NCI-H2196 treated with DMSO at 0.1 percent for 48 hours (cell line): ENCODE measurements at regions not wholly inside any gene's neighbourhood (a gene's known extent, or its start where the extent isn't known, plus 50 kb on each side); places are given as distances from the start of the nearest gene placed in this dataset.

ENCODE experiments used
- DNase-seq: peaks from one replicate; lab custom pipeline; 2025; ENCODE audit not compliant: unreplicated experiment; lab: John Stamatoyannopoulos, UW

GRCh38 chr6:140061110-140062042, 686.9 kb upstream of the CITED2 start:
- no peak for DNase-seq

DNA sequence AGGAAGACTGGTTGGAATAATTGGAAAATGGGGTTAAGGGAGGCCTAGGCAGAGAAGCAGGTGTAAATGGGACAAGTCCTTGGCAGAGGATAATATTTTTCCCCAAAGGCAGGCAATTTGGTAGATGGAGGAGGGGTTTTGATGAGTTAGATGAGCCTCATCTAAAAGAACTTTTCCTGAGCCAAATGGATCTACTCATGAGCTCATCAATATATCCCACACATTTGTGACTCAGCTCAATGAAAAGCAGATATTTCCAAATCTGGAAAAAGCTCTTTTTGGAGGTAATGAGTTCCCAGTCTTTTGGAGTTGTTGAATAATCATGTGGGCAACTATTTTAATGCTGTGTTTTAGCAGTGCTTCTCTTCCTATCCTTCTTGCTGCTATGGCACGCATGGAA, 685.5 kb upstream of the CITED2 start:
- no peak for DNase-seq

- no peak for DNase-seq
Observed at GRCh38 chr6:140058863-140059262, 684.4 kb upstream of the CITED2 start.

- DNase-seq: no peak
Observed at GRCh38 chr6:140052736-140053729, 678.6 kb upstream of the CITED2 start.

GRCh38 chr6:140051521-140052512, 677.4 kb upstream of the CITED2 start:
- DNase-seq: no peak

- DNase-seq: no peak
Observed at GRCh38 chr6:140050101-140050995, 675.9 kb upstream of the CITED2 start.

DNA sequence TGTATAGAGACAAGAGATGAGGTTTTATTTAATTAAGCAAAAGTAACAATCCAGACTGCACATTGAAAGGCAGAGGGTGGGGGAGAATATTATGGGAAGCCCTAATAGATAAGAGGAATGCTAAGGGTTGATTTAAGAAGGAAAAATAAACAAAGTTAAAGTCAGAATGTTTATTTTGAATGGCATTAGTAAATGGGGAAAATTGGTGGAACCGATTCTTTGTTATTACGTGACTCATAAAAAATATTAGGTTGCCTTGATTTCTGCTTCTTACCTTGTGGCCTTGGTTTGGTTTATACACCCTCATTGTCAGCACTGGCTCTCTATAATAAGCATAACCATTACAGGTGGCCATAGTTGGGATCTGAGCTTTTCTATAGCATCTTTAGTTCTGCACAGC, 674.8 kb upstream of the CITED2 start:
- DNase-seq: no peak

GRCh38 chr6:140048202-140048790, 673.8 kb upstream of the CITED2 start:
- DNase-seq: no peak

GRCh38 chr6:140047321-140047720, 672.9 kb upstream of the CITED2 start:
- DNase-seq: no peak

DNA sequence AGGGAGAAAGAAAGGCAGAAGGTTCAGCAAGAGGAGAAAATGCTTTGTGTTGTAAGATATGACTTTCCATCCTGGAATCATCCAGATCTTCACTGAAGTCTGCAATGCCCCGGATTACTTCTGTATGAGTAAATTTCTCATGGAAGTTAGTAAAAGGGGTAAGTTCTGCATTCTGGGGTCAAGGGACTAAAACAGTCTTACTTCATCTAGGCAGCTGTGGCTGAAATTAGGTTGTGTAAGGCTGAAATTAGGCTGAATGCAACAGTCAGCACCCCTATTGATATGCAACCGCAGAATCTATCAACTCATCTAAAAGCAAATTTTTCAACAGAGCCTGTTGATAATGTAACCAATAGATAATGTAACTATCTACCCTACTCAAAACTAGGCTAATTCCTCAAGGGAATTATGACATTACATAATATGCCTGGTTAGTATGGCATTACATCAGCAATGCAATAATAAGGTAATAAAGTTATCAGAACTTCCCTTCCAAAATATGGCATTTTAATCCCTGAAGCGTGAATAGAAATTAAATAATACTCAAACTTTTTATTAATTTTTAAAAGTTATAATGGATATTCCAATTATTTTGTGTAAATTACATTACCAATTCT, 671.7 kb upstream of the CITED2 start:
- DNase-seq: no peak

DNA sequence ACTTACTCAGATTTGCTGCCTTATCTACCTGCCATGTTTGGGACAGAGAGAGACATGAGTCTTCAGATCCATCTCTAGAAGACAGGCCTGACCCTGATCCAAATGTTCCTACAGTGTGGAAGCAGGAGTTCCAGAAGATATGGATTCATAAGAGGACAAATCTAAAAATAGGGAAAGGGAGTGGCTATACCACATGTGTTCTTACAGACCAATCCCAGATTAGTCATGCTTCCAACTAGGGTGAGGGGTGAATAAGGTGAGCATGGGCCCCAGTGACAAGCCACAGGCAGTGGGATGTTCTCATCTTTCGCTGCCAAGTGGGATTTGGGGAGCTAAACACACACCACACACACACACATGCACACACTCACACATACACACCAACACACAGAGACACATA, 670.7 kb upstream of the CITED2 start:
- no peak for DNase-seq

- DNase-seq: no peak
Observed at GRCh38 chr6:140044626-140045025, 670.2 kb upstream of the CITED2 start.

DNA sequence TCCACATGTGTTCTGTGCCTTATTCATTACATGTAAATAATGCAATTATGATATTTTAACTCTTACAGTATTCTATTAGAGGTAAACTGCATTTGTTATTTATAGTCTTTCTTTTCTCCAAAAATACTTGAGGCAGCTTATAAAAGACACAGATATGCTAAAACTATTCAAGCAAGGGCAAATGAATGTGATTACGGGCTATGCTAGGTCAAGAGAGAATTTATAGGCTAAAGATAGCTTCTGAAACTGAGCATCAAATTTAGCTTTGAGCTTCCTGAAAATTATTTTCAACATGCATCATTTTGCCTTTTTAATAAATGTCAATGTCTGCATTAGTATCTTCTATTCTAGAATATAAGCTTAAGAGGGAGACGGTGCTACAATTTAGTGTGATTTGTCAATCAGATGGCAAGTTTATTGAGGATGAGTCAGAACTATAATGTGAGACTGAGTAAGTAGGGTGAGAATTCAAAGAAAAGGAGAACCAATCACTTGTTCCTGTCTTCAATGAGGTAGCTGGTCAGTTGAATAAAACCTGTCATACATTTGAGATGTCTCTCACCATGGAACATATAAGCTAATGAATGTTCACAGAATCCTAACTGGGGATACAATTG, 669.4 kb upstream of the CITED2 start:
- no peak for DNase-seq

GRCh38 chr6:140043357-140043756, 668.9 kb upstream of the CITED2 start:
- peak; percentile 44 for DNase-seq

DNA sequence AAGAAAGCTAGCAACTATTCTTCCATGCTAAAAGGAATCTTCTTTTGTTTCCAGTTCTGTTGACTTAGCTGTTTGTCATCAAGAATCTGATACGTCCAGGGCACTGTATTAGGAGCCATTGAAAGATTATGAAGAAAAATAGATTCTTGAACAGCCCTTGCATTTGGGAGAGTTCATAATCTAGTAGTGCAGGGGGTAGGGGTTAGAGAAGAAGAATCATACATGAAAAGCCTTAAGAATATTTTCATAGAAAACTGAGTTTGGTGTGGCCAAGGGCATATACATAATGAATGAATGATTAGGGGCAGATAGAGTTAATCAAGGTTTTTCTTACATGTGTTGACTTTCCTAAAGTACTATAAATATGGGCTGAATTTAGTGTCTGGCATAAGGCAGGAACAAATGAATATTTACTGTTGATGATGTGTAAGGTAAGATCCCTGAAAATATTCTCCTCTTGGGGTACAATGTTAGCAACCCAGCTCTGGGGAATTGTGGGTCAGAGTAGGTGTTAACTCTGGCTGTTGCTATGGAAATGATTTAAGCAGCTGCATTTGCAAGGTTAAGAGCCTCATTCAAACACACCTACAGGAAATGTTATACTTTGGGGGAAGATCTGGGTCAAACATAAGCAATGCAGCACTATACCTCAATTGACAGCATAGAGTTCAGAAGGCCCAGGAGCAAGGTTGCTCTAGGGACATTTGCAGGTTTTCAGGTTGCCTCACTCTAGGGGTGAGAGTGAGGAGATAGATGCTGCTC, 667.3 kb upstream of the CITED2 start:
- DNase-seq: no peak

DNA sequence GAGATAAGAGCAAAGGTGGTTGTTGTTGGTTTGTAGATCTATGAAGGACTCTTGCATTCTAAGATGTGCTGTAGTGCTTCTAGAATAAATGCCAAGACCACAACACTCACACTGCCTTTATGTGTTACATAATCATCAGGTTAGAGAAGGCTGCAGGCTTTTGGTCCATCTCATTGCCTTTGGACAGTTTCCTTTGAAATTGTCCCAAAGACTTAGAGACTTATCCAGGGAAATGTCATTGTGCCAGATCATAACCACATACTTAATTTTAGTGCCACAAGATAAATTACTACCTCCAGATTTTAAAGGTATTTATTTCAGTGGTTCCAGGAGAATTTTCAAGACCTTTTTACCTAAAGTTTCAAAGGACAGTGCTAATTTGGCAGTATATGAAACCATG, 666.6 kb upstream of the CITED2 start:
- no peak for DNase-seq

GRCh38 chr6:140040396-140040795, 665.9 kb upstream of the CITED2 start:
- DNase-seq: no peak

- no peak for DNase-seq
Observed at GRCh38 chr6:140039364-140039763, 664.9 kb upstream of the CITED2 start.
